GM19035 (cell line): ENCODE measurements at regions not wholly inside any gene's neighbourhood (a gene's known extent, or its start where the extent isn't known, plus 50 kb on each side); places are given as distances from the start of the nearest gene placed in this dataset.

Source experiments
- ATAC-seq: cut with Tn5 transposase; IDR thresholded peaks from one replicate; pipeline ENCODE4 v1.9.1; 2021; ENCODE audit not compliant: unreplicated experiment

- no peak for ATAC-seq
These were observed 208.4 kb upstream of the TCERG1L start for GRCh38 chr10:131519723-131520605.

GRCh38 chr10:131531265-131532190 lies 220.0 kb upstream of the TCERG1L start:
- ATAC-seq: no peak

- no peak for ATAC-seq
These were observed 220.8 kb upstream of the TCERG1L start for GRCh38 chr10:131532291-131532690.

- no peak for ATAC-seq
These were observed 221.3 kb upstream of the TCERG1L start for GRCh38 chr10:131532745-131533341.

- ATAC-seq: no peak
These were observed 222.5 kb upstream of the TCERG1L start for GRCh38 chr10:131533846-131534526.

- no peak for ATAC-seq
These were observed 223.3 kb upstream of the TCERG1L start for GRCh38 chr10:131534836-131535235.

GRCh38 chr10:131536676-131537075 lies 225.2 kb upstream of the TCERG1L start:
- no peak for ATAC-seq

- ATAC-seq: no peak
These were observed 225.8 kb upstream of the TCERG1L start for GRCh38 chr10:131537281-131537680.

DNA sequence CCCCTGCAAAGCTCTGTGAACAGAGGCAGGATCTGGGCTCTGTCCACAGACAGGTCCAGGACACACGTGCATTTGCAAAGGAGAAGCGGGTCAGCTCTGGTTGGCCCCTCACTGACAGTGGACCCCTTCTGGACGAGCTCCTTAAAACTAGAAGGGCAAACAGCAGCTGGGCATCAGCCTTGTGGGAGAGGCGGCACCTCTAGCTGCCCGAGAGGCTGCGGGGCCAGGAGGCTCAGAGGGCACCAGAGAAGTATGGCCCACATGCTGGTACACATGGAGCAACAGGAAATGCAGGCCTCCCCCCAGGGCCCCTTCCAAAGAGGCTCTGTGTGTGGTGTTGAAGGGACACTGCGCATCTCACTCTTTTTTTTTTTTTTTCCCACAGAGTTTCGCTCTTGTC lies 233.0 kb upstream of the TCERG1L start:
- no peak for ATAC-seq

- ATAC-seq: no peak
These were observed 234.7 kb upstream of the TCERG1L start for GRCh38 chr10:131546086-131546810.

DNA sequence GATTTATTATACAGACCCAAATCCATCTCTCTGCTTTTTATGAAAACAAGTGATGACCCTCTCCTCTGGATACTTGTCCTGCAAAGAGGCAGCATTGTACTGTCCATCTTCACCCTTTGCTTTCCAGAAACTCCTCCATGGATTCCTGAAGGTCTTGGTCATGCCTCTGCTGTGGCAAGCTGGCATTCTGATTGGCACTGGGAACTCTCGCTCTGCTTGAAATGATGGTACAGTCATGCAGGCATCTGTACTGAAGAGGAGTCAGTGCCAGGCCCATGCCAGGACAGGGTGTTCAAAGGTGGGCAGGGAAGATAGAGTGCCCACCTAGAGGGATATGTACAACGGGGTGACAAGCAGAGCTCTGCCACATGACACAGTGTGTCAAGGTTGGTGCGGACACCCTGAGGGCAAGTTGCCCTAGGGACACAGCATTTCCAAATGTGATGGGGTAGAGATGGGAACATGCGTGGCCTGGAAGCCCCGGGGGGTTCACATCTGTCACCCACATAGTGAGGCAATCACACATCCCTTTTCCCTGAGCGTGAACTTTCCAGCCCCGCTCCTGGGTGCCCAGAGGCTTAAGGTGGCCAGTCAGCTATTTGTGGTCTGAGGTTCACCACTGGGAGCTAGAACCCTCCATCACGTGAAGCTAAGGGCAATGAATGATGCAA lies 235.7 kb upstream of the TCERG1L start:
- no peak for ATAC-seq

GRCh38 chr10:131548176-131548575 lies 236.7 kb upstream of the TCERG1L start:
- ATAC-seq: no peak

DNA sequence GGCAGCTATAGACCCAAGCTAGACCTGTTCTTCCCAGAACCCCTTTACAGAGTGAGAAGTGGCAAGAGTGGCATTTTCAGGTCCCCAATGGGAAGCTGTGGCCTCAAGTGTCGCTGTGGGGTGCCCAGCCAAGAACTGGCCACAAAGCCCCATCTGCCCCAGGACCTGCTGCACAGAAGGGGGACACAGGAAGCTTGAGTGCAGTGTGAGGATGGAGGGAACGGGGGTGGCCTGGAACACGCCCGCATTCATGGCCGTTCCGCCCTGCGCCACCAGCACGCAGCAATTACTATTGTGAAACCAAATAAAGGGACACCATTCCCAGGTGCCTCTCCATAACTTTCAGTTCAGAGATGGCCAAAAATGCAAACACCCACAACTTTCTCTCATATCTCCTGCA lies 237.6 kb upstream of the TCERG1L start:
- ATAC-seq: no peak

DNA sequence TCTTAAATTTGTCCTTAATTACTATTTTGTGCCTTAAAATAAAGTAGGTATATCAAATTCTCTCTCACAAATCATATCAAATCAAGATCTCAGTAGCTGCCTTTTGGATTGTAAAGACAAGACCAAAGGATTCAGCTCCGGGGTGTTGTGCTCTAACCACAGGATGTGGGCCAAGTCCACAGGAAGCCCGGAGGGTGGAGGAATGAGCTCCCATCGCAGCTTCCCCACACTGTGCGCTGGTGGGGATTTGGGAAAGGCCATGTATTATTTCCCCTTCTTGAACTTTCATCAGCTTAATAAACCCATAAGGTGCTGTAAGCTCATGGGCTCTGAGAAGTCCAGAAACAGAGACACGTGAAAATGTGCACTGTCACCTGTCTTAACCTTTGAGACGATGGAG lies 241.6 kb upstream of the TCERG1L start:
- no peak for ATAC-seq

DNA sequence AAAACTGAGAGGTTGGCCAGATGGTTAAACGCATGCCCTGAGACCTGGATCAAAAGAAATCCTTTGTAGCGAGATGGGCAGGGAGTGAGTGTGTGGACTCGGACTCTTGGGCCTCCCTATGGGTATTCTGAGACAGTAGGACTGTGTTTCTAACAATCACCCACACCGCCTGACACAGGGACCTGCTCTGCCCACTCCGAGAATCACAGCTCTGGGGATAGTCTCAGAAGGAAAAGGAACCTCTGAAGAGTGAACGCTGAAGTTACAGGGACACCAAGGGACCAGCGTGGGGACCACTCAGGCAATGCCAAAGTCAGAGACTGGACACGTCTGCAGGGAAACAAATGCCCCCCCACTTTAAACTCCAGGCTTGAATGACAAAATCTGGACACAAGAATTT lies 242.1 kb upstream of the TCERG1L start:
- ATAC-seq: no peak

DNA sequence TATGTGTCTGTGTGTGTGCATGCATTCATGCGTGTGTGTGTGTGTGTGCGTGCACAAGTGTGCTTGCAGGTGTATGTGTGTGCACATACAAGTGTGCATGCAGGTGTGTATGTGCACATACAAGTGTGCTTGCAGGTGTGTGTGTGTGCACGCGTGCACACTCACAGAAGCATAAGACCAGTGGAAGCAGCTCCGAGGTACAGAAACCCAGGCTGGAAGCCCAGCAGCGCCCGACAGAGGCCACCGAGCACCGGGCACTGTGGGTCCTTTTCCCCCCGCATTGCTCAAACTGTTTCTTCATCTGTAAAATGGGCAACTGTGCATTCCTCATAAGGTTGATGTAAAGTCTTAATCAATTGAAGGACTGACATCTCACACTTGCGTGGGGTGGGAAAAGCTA lies 243.3 kb upstream of the TCERG1L start:
- no peak for ATAC-seq

DNA sequence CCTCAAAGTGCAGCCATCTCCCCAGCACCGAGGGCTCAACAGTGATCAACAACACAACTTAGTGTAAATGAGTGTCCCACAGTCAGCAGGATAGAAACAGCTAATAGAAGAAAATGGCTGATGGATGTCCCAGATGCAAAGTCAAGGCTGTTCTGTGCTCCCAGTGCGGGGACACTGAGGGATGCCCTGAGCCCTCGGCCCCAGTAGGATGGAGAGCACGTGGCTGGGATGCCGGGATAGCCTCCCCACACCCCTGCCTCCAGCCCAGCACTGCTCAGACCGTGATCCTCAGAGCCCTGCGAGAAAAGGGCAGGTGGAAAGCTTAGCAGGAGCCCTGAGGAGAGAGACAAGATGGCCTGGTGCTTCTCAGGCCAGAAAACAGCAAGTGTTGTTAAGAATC lies 243.9 kb upstream of the TCERG1L start:
- no peak for ATAC-seq

DNA sequence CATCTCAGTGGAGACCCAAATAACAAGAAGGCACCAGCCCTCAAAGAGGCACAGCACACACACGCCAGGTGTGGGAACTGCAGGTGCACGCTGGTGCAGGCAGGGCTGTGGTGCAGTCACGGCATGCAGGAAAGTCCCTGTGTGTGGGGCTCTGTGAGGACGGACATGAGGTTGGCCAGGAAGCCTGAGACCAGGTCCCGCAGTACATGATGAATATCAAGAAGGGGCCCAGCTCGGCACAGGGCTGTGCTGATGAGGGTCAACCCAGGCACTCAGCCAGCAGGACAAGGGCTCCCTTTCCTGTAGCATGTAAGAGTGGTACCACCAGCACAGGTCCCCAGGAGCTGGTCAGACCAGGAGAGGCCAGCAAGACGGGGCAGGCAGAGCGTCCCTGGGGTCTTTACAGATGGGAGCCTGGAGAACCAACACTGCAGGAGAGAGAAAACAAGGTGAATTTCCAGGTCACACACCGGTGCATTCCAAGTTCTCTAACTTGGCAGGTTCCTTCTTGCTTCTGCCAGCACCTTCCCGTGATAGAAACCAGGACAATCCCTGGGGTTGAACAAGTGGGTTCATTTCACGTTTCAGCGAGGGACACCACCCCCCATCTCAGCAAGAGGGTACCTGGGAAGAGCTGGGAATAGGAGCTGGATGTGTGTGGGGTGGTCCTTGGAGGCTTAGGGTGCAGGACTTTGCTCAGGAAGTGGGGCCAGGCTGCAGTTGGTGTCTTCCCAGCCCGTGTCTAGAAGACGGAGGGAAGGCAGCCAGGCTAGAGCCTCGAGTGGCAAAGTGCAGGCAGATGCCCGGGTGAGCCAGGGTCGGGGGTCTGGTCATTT lies 244.8 kb upstream of the TCERG1L start:
- no peak for ATAC-seq
